ENCODE measurements at regions not wholly inside any gene's neighbourhood (a gene's known extent, or its start where the extent isn't known, plus 50 kb on each side); places are given as distances from the start of the nearest gene placed in this dataset.

DNA sequence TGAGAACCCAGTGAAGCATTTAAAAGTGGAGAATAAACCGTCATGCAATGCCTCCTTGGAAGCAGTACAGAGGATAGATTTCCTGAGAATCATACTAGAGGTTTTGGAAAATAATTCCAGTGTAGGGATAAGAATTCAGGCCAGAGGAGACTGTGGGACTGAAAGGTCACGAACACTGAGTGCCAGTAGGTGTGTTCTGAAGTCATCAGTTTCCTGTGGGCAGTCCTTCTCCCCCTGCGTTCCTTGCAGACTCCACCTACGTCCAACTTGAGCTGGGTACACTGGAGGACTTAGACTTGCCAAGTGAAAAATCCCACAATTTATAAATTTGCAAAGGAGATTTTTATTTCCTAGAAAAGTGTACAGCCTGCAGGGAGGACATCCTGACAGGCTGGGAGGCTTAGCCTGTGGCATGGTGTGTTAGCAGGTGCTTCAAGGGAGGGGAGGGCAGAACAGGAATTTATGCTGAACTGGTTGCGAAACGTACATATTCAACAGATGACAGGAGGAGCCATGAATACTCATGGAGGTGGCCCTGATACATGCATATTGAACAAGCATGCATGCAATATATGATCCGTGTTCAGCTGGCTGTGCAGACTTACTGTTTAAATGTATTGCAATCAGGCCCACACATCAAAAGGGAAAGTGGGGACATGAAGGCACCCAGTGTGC is 72.9 kb upstream of the POM121L12 start:
- TF ChIP-seq BHLHE40 (IDR thresholded peaks at IDR 0.05; ENCODE audit: borderline replicate concordance) (no peak), L3MBTL2 (conservative IDR thresholded peaks at IDR 0.05) (no peak), ZNF384 (IDR thresholded peaks at IDR 0.05) (no peak), FOXM1 (IDR thresholded peaks at IDR 0.05; ENCODE audit: borderline replicate concordance) (no peak), TARDBP (IDR thresholded peaks at IDR 0.05) (no peak), HDGF (IDR thresholded peaks at IDR 0.05; ENCODE audit: borderline replicate concordance) (no peak), SP1 (IDR thresholded peaks at IDR 0.05) (no peak), SUZ12 (IDR thresholded peaks at IDR 0.05) (no peak)
- TF ChIP-seq, protein P1, sequence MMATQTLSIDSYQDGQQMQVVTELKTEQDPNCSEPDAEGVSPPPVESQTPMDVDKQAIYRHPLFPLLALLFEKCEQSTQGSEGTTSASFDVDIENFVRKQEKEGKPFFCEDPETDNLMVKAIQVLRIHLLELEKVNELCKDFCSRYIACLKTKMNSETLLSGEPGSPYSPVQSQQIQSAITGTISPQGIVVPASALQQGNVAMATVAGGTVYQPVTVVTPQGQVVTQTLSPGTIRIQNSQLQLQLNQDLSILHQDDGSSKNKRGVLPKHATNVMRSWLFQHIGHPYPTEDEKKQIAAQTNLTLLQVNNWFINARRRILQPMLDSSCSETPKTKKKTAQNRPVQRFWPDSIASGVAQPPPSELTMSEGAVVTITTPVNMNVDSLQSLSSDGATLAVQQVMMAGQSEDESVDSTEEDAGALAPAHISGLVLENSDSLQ (IDR thresholded peaks at IDR 0.05) = no peak

Measured in HEK293T (cell line).